Neural progenitor cell (in vitro differentiated cells): ENCODE measurements at regions not wholly inside any gene's neighbourhood (a gene's known extent, or its start where the extent isn't known, plus 50 kb on each side); places are given as distances from the start of the nearest gene placed in this dataset.

ENCODE experiments used
- CTCF ChIP-seq: fragments of 200-600 bp; sonication (generic); IDR thresholded peaks from 2 replicates; pipeline ENCODE4 v1.5.1; 2017; ENCODE audit warnings: antibody characterized with exemption, mild to moderate bottlenecking
- EZH2 ChIP-seq: fragments of 200-600 bp; sonication (generic); IDR thresholded peaks from 2 replicates; pipeline ENCODE4 v1.6.1; 2017; ENCODE audit warnings: antibody characterized with exemption, mild to moderate bottlenecking, moderate library complexity
- EZH2phosphoT487 ChIP-seq: fragments of 200-600 bp; sonication (generic); IDR thresholded peaks from 2 replicates; pipeline ENCODE4 v1.6.1; 2017; ENCODE audit warnings: antibody characterized with exemption

- TF ChIP-seq CTCF = no peak
- TF ChIP-seq EZH2 = no peak
- TF ChIP-seq EZH2phosphoT487 = no peak
These were observed 300.7 kb downstream of the XPNPEP1 start for GRCh38 chr10:109622566-109622965.
